ENCODE measurements at regions not wholly inside any gene's neighbourhood (a gene's known extent, or its start where the extent isn't known, plus 50 kb on each side); places are given as distances from the start of the nearest gene placed in this dataset.

- no peak for TF ChIP-seq CTCF (IDR thresholded peaks at IDR 0.05)
- TF ChIP-seq ZFX (IDR thresholded peaks at IDR 0.05; ENCODE audit: borderline replicate concordance): no peak
Measured at GRCh38 chr1:56411484-56412180, 167.7 kb downstream of the PLPP3 start.

Data from 22Rv1 (cell line).